Mesodermal cell (in vitro differentiated cells): ENCODE measurements at regions not wholly inside any gene's neighbourhood (a gene's known extent, or its start where the extent isn't known, plus 50 kb on each side); places are given as distances from the start of the nearest gene placed in this dataset.
"Not testable (repeated sequence)": the region's sequence is repeated elsewhere in the genome, so short reads cannot be mapped to it uniquely, and the experiment has no call there.

ENCODE experiments used
- H3K27ac ChIP-seq: 2 replicates; pipeline ENCODE4 v1.7.0; 2013; ENCODE audit warnings: mild to moderate bottlenecking, low read depth, low read length, moderate library complexity; ENCODE audit not compliant: severe bottlenecking
- H3K36me3 ChIP-seq: 2 replicates; pipeline ENCODE4 v1.7.1; 2013; ENCODE audit warnings: mild to moderate bottlenecking, low read length, moderate library complexity; ENCODE audit not compliant: control insufficient read depth, insufficient read depth
- H3K4me1 ChIP-seq: one replicate; pipeline ENCODE4 v1.7.1; 2013; ENCODE audit warnings: mild to moderate bottlenecking, low read length; ENCODE audit not compliant: insufficient read depth, control insufficient read depth, poor library complexity, severe bottlenecking
- H3K4me3 ChIP-seq: 2 replicates; pipeline ENCODE4 v1.7.0; 2013; ENCODE audit warnings: low read length, control low read depth, mild to moderate bottlenecking; ENCODE audit not compliant: insufficient read depth, poor library complexity, severe bottlenecking; ENCODE audit errors: extremely low read depth
- H3K9me3 ChIP-seq: 2 replicates; pipeline ENCODE4 v1.7.1; 2013; ENCODE audit warnings: mild to moderate bottlenecking, low read length, moderate library complexity; ENCODE audit not compliant: control insufficient read depth
- whole genome bisulfite sequencing, 2 experiments: methylation state at CpG; one replicate each; pipeline ENCODE4 v1.1.5; 2013; ENCODE audit warnings: missing lambda C conversion rate in 2 of 2; ENCODE audit not compliant: insufficient coverage in 2 of 2; 5-methylcytosine and 5-hydroxymethylcytosine counted together

GRCh38 chr11:97102180-97102579 is 712.4 kb downstream of the JRKL start:
- H3K4me1 ChIP-seq, H3K9me3 ChIP-seq, H3K4me3 ChIP-seq, H3K36me3 ChIP-seq, H3K27ac ChIP-seq: not testable (repeated sequence)
- 67 to 80% methylated on average over 1 to 2 of the region's 3 CpGs for WGBS, 2 experiments

- Histone ChIP-seq H3K4me3 (no peak overlapping the region), H3K4me1 (no peaks in the 10 kb centered on the region), H3K27ac (no peak overlapping the region), H3K9me3 (no peaks in the 10 kb centered on the region), H3K36me3 (no peaks in the 10 kb centered on the region)
Observed at GRCh38 chr11:97107604-97108003, 717.8 kb downstream of the JRKL start.

DNA sequence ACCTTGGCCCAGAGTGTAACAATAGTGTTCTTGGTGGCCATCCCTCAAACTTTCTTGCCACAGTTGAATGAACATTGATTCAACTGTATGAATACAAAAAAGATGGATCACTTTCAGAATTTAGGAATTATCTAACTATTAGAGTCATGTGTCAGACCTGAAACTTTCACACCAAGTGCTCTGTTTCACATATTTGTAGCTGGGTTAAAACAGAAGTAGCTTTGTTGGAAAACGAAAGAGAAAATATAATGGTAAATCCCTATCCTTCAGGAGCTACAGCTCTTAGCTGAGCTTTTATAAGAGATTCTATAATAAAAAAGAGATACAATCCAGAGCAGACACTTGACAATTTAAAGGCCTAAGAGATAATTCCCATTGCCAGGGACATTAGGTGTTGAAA is 719.3 kb downstream of the JRKL start:
- Histone ChIP-seq H3K4me1 (no peaks in the 10 kb centered on the region), H3K36me3 (no peaks in the 10 kb centered on the region)
- no CpG with 5 or more reads among the region's 1 CpG for WGBS, 2 experiments

DNA sequence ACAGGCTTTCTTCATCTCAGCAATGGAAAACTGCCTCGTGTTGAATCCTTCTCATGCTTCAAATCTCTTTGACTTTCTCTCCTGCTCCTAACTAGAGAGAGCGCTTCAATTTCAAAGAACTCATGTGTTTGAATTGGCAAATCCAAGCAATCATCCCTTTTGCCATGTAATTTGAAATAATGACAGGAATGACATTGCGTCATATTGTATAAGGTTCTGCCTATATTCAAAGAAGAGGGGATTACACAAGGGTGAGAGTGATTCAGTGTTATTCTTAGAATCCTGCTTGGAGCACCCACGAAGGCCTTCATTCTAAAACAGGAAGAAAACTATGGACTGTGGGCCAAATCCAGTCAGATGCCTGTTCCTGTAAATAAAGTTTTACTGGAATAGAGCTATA is 720.6 kb downstream of the JRKL start:
- Histone ChIP-seq H3K4me3 (no peak overlapping the region), H3K9me3 (no peaks in the 10 kb centered on the region), H3K36me3 (no peaks in the 10 kb centered on the region), H3K27ac (no peak overlapping the region), H3K4me1 (no peaks in the 10 kb centered on the region)
- WGBS, 2 experiments, result 90 to 100% methylated on average over 2 to 4 of the region's 4 CpGs

More for the DNA sequence above, 719.3 kb downstream of the JRKL start:
- Histone ChIP-seq H3K4me3 (no peak overlapping the region), H3K9me3 (no peaks in the 10 kb centered on the region), H3K27ac (no peak overlapping the region)

DNA sequence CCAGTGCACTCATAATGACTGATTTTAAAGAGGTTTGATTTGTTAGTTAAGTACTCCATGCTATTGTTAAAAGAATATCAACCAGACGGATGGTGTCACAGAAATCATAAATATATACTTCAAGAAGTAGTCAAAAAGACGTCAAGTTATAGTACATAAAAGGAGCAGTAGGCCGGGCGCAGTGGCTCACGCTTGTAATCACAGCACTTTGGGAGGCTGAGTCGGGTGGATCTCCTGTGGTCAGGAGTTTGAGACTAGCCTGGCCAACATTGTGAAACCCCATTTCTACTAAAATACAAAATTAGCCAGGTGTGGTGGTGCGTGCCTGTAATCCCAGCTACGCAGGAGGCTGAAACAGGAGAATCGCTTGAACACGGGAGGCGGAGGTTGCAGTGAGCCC is 721.7 kb downstream of the JRKL start:
- H3K4me1 ChIP-seq, result no peaks in the 10 kb centered on the region
- H3K4me3 ChIP-seq, result no peak overlapping the region
- no peak overlapping the region for H3K27ac ChIP-seq
- no peaks in the 10 kb centered on the region for H3K9me3 ChIP-seq
- WGBS, 2 experiments, result 86 to 100% methylated on average over 5 to 9 of the region's 11 CpGs
- no peaks in the 10 kb centered on the region for H3K36me3 ChIP-seq

- Histone ChIP-seq H3K4me3 (no peak overlapping the region), H3K9me3 (no peaks in the 10 kb centered on the region), H3K36me3 (no peaks in the 10 kb centered on the region), H3K4me1 (no peaks in the 10 kb centered on the region), H3K27ac (no peak overlapping the region)
- WGBS, 2 experiments, result 100% methylated on average over 1 of the region's 2 CpGs
Observed at GRCh38 chr11:97118614-97119200, 728.9 kb downstream of the JRKL start.

- Histone ChIP-seq H3K4me3 (no peak overlapping the region), H3K9me3 (no peaks in the 10 kb centered on the region), H3K36me3 (no peaks in the 10 kb centered on the region), H3K4me1 (no peaks in the 10 kb centered on the region), H3K27ac (no peak overlapping the region)
- 17% methylated on average over 1 of the region's 2 CpGs; no CpG with 5 or more reads in 1 of the 2 experiments for WGBS, 2 experiments
Observed at GRCh38 chr11:97123237-97123636, 733.4 kb downstream of the JRKL start.

DNA sequence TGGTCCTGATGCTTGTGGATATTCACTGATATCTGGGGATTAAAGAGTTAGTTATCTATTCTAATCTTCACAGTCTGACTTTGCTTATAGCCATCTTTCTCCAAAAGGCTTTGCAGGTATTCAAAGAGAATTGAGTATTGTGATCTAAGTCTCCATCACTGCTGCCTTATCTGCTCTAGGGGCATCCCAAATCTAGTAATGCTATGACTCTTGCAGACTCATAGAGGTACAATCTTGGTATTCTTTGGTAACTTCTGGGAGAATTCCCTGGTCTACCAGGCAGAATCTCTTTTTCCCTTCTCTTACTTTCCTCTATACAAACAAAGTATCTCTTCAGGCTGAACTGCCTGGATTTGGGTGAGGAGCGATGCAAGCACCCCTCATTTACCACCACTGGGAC is 746.3 kb downstream of the JRKL start:
- Histone ChIP-seq H3K27ac (no peak overlapping the region), H3K4me1 (no peaks in the 10 kb centered on the region), H3K36me3 (no peaks in the 10 kb centered on the region), H3K9me3 (no peaks in the 10 kb centered on the region), H3K4me3 (no peak overlapping the region)
- 80 to 100% methylated on average over 1 of the region's 1 CpG for WGBS, 2 experiments

GRCh38 chr11:97140885-97141494 is 751.2 kb downstream of the JRKL start:
- WGBS, 2 experiments, result 100% methylated on average over 1 of the region's 2 CpGs; no CpG with 5 or more reads in 1 of the 2 experiments
- Histone ChIP-seq H3K36me3 (no peaks in the 10 kb centered on the region), H3K4me1 (no peaks in the 10 kb centered on the region), H3K4me3 (no peak overlapping the region), H3K27ac (no peak overlapping the region), H3K9me3 (no peaks in the 10 kb centered on the region)

DNA sequence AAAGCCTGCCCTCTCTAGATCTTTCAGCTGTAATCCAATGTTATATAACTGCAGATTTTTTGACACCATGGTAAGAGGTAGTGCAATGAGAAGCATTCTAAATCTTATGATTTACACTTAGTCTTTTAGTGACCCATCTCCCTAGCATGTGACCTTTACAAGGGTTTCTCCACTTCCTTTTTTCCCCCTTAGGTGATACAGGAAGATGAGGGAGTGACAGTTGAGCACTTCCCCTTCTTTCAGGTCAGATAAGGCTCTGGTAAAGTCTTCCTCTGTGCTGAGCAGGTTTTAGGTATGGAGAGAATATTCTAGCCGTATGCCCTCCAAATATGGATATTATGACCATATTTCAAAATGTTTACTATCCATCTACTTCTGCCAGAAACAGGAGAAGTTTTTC is 753.6 kb downstream of the JRKL start:
- no peaks in the 10 kb centered on the region for H3K4me1 ChIP-seq
- H3K36me3 ChIP-seq, result no peaks in the 10 kb centered on the region
- no peak overlapping the region for H3K4me3 ChIP-seq
- no CpG with 5 or more reads among the region's 1 CpG for WGBS, 2 experiments
- no peak overlapping the region for H3K27ac ChIP-seq
- H3K9me3 ChIP-seq, result no peaks in the 10 kb centered on the region

- no peaks in the 10 kb centered on the region for H3K36me3 ChIP-seq
- no peaks in the 10 kb centered on the region for H3K4me1 ChIP-seq
- no peaks in the 10 kb centered on the region for H3K9me3 ChIP-seq
- no CpG with 5 or more reads among the region's 2 CpGs for WGBS, 2 experiments
- no peak overlapping the region for H3K27ac ChIP-seq
- no peak overlapping the region for H3K4me3 ChIP-seq
Observed at GRCh38 chr11:97149741-97150140, 759.9 kb downstream of the JRKL start.
